Activated CD4-positive, CD25-positive, alpha-beta regulatory T cell treated with anti-CD3 and anti-CD28 coated beads, Interleukin-2, amount 50 U/mL, for 16 hours (primary cell): ENCODE measurements at regions not wholly inside any gene's neighbourhood (a gene's known extent, or its start where the extent isn't known, plus 50 kb on each side); places are given as distances from the start of the nearest gene placed in this dataset.

Experiments used
- DNase-seq: peaks from one replicate; pipeline ENCODE4 v3.0.0-alpha.2; 2020; ENCODE audit warnings: low read depth, low spot score

DNA sequence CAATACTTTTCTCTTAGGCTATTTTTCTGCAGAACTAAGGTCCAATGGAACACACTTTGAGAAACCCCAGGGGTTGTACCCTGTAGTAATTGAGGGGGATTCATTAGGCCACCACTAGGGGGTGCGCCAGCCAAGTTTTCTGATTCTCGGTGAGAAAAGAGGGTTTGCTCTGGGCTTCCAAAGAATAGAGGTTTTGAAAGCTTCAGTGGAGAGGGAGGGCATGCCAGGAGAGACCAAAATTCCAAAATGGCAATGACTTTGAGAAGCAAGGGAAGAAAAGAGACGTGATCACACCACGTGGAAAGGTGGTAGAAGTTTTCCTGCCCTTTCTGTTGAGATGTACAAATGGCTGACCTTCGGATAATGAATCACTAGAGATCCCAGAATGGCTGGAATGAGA, 323.3 kb downstream of the RPS6KC1 start:
- DNase-seq, result peak; percentile 22

- no peak for DNase-seq
Measured at GRCh38 chr1:213375002-213375401, 324.0 kb downstream of the RPS6KC1 start.

DNA sequence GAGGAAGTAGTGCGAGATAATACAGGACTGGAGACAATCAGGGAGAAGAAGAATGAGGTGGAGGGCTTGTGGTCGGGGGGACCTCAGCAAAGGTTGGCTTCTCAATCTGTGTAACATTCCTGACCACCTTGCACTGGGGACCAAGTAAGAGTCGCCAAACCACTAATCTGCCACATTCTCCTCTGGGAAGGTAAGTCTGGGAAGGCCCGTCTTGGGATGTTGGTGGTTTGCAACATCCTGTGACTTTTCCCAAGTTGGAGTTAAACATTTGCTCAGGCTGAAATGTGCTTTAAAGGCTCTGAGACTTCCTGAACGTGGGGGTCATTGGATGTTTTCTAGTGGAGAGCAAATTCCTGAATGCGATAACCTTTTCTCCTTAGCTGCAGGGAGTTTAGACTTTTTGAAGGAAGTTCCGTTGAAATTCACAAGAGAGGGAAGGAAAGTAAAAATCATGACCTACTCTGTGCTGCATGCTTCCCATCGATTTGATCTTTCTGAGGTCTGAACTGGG, 325.9 kb downstream of the RPS6KC1 start:
- DNase-seq, result no peak

- DNase-seq, result no peak
Measured at GRCh38 chr1:213380865-213381264, 329.8 kb downstream of the RPS6KC1 start.

- DNase-seq, result no peak
Measured at GRCh38 chr1:213381572-213382084, 330.6 kb downstream of the RPS6KC1 start.

DNA sequence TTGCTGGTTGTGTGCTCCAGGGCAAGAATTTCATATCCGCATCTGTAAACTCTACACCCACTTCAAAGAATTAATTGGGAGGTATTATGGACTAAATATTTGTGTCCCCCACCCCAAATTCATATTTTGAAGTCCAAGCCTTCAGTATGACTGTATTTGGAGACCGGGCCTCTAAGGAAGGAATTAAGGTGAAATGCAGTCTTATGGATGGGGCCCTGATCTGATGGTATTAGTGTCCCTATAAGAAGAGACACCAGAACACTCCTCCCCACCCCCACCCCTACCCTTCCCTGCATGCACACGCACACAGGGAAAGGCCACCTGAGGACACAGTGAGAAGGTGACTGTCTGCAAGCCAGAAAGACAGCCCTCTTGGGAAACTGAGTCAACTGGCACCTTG, 332.4 kb downstream of the RPS6KC1 start:
- DNase-seq, result no peak

DNA sequence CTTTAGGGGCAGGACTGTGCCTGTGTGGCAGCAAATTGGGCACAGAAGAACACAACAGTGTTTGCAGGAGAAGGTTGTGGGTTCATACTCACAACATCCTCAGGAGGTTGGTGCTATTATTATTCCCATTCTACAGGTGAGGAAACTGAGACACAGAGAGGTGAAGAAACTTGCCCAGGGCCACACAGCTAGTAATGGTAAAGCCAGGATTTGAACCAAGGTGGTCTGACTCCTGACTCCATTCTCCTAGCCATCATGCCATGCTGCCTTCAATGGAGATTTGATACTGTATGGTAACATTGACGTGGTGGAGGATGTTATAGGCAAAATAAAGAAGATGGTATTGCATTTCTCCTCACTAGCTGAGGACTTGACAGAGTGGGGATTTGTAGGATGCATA, 334.2 kb downstream of the RPS6KC1 start:
- no peak for DNase-seq

DNA sequence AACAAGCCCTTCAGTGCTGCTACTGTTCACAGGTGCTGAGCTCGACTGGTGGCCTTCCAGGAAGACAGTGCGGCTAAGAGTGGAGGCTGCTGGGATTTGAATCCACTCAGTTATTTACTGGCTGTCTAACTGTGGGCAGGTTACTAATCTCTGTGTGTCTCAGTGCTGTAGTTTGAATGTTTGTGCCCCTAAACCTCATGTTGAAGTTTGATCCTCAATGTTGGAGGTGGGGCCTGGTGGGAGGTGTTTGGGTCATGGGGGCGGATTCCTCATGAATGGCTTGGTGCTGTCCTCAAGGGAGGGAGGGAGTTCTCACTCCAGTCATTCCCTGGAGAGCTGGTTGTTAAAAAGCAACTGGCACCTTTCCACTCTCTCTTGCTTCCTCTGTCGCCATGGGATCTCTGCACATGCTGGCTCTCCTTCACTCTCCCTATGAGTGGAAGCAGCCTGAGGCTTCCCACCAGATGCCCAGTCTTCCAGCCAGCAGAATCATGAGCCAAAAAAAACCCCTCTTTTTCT, 334.8 kb downstream of the RPS6KC1 start:
- no peak for DNase-seq

GRCh38 chr1:213387380-213388015, 336.5 kb downstream of the RPS6KC1 start:
- DNase-seq, result no peak

DNA sequence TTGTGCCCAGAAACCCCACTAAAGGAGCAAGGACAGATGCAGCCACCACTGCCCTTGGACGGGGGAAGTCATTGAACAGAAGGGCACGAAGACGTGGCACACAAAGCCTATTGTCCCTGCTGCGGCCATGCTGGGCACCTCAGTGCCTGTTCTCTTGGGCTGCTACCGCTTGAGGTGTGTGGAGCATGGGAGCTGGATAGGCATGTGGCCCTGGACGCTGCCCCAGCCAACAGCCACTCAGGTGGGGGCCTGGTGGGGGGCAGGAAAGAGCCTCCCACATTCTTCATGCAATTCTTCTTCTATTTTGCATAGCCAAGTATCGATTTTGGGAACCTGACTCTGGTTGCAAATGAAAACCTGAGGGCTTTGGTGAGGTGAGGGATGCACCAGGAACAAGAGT, 337.2 kb downstream of the RPS6KC1 start:
- no peak for DNase-seq

GRCh38 chr1:213389061-213389581, 338.1 kb downstream of the RPS6KC1 start:
- no peak for DNase-seq

GRCh38 chr1:213391445-213391844, 340.4 kb downstream of the RPS6KC1 start:
- no peak for DNase-seq

DNA sequence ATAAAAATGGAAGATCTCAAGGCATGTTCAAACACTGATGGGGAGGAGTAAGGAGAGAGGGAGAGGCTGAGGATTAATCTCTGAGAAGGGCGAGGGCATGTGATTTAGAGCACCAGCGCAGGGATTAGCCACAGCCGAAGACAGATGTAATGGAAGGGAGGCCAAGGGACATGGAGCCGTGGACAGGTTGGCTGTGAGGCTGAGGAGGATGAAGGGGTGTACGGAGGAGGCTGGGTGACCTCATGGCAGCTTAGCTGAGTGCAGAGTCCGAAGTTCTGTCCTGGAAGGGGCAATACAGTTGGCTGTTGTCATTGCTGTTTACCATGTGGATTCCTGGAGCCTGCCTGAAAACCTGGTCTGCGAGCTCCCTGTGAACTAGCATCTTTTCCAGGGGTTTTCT, 342.8 kb downstream of the RPS6KC1 start:
- no peak for DNase-seq

DNA sequence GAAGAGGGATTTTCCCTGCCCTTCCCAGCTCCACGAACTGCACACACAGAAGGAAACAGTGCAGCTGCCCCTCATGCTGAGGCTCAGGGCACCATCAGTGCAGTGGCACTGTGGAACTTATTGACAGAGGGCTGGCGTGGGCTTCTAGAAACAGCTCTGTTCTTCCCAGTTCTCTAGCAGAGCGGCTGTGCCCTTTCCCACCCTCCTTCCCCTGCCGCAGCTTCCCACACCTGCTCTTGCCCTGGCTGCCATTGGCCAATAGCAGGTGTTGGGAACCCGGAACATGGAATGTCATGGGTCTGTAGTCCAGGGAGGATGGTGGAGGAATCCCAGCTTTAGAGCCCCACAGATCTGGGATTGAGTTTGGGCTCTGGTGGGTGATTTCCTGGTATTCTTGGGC, 343.8 kb downstream of the RPS6KC1 start:
- no peak for DNase-seq

DNA sequence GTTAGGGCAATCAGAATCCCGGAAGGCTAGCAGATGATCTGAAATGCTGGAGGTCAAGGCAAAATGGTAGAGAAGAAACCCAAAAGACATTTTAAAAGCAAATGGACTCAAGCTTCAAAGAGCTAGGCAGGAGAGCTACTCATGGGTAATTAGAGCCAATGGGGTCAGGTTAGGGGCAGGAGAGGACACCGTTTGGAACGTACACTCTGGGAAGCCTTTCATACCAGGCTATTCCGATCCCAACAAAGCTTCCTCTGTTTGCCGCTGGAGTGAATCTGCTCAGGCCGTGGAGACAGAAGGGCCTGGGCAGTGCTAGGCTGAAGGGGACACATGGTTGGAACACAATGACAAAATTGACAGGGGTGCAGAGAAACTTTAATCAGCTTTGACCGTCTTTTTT, 346.6 kb downstream of the RPS6KC1 start:
- no peak for DNase-seq

- no peak for DNase-seq
Measured at GRCh38 chr1:213399695-213400094, 348.7 kb downstream of the RPS6KC1 start.

DNA sequence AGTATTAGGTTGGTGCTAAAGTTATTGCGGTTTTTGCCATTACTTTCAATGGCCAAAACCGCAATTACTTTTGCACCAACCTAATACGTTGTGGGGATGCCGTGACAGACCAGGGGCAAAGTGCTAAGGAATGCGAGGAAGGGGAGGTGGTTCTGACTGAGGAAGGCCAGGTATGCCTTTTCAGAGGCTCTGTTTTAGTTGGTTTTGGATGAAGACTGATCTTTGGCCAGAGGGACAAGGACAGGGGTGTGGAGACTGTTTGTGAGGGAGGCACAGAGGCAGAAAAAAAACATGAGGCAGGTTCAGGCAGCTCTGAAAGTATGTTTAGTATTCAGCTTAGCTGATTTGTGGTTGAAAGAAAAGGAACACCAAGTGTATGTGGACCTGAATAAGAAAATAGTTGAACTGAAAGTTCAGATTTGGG, 358.2 kb downstream of the RPS6KC1 start:
- no peak for DNase-seq

DNA sequence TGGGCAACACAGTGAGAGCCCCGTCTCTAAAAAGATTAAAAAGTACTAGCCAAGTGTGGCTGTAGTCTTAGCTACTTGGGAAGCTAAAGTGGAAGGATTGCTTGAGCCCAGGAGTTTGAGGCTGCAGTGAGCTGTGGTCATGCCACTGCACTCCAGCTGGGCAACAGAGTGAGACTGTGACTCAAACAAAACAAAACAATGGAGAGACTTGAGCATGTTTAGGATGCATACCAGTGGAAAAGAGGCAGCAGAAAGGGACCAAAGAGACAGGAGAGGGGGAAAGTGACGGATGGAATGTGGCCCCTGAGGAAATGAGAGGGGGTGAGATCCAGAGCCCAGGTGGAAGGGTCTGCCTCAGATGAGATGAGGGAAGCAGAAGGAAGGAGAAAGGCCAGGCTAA, 358.9 kb downstream of the RPS6KC1 start:
- DNase-seq, result no peak

- no peak for DNase-seq
Measured at GRCh38 chr1:213414346-213414745, 363.3 kb downstream of the RPS6KC1 start.

GRCh38 chr1:213414911-213415310, 363.9 kb downstream of the RPS6KC1 start:
- no peak for DNase-seq

- DNase-seq, result no peak
Measured at GRCh38 chr1:213415691-213416380, 364.8 kb downstream of the RPS6KC1 start.

- no peak for DNase-seq
Measured at GRCh38 chr1:213416461-213417224, 365.6 kb downstream of the RPS6KC1 start.
